AG04450 (cell line): ENCODE measurements at regions not wholly inside any gene's neighbourhood (a gene's known extent, or its start where the extent isn't known, plus 50 kb on each side); places are given as distances from the start of the nearest gene placed in this dataset.

Experiments
- CTCF ChIA-PET: fragments of 300-600, 350-600 bp; formaldehyde crosslinking; extraction: SDS; loops from one replicate; lab custom pipeline; 2022; ENCODE audit warnings: antibody characterized with exemption, inconsistent platforms; lab: Charles Lee
- POLR2A ChIA-PET: fragments of 350-600 bp; formaldehyde crosslinking; extraction: SDS; loops from one replicate; lab custom pipeline; 2021; ENCODE audit warnings: antibody characterized with exemption, inconsistent platforms; lab: Yijun Ruan, JAX
- DNase-seq: peaks from one replicate; pipeline ENCODE4 v3.0.0-alpha.2; 2011; ENCODE audit warnings: low read depth, low spot score
- H3K27ac ChIP-seq: one replicate; pipeline ENCODE4 v1.5.1; 2012; ENCODE audit warnings: low read depth, low read length, control low read depth
- H3K27me3 ChIP-seq: one replicate; pipeline ENCODE4 v1.6.0; 2012; ENCODE audit warnings: low read length; ENCODE audit not compliant: control insufficient read depth, insufficient read depth
- H3K4me3 ChIP-seq: 2 replicates; pipeline ENCODE4 v1.5.1; 2011; ENCODE audit warnings: mild to moderate bottlenecking, low read depth, low read length, control low read depth
- H3K9me3 ChIP-seq: 2 replicates; pipeline ENCODE4 v1.5.1; 2012; ENCODE audit warnings: low read length; ENCODE audit not compliant: control insufficient read depth, insufficient read depth
- CTCF ChIP-seq: IDR thresholded peaks from 2 replicates; pipeline ENCODE4 v1.5.1; 2011; ENCODE audit warnings: low read depth, low read length, control low read depth, inconsistent platforms

- Histone ChIP-seq H3K27ac (no peak overlapping the region), H3K27me3 (no peaks in the 10 kb centered on the region), H3K9me3 (no peaks in the 10 kb centered on the region), H3K4me3 (no peak overlapping the region)
- POLR2A ChIA-PET: no interaction called here
- TF ChIP-seq CTCF: no peak
- CTCF ChIA-PET: no interaction called here
- no peak for DNase-seq
These were observed 765.4 kb downstream of the SORCS3 start for GRCh38 chr10:105406488-105406887.

- POLR2A ChIA-PET: no interaction called here
- DNase-seq: no peak
These were observed 757.1 kb downstream of the SORCS3 start for GRCh38 chr10:105398202-105398601.

GRCh38 chr10:105391670-105392351 lies 750.7 kb downstream of the SORCS3 start:
- CTCF ChIA-PET: no interaction called here
- no peak for TF ChIP-seq CTCF

More at GRCh38 chr10:105398202-105398601, 757.1 kb downstream of the SORCS3 start:
- Histone ChIP-seq H3K9me3 (peaks cover 3% of the 10 kb centered on the region; the same call in 1 of the 2 replicates), H3K27ac (no peak overlapping the region), H3K4me3 (no peak overlapping the region), H3K27me3 (no peaks in the 10 kb centered on the region)
- CTCF ChIA-PET: no interaction called here
- no peak for TF ChIP-seq CTCF

GRCh38 chr10:105387971-105388370 lies 746.9 kb downstream of the SORCS3 start:
- H3K27ac ChIP-seq: no peak overlapping the region
- DNase-seq: no peak
- no peak overlapping the region for H3K4me3 ChIP-seq
- peaks cover 11% of the 10 kb centered on the region for H3K9me3 ChIP-seq
- ChIA-PET POLR2A (no interaction called here), CTCF (no interaction called here)
- no peak for TF ChIP-seq CTCF
- H3K27me3 ChIP-seq: no peaks in the 10 kb centered on the region

More at GRCh38 chr10:105391670-105392351, 750.7 kb downstream of the SORCS3 start:
- no peak for DNase-seq
- H3K27me3 ChIP-seq: no peaks in the 10 kb centered on the region
- no peak overlapping the region for H3K27ac ChIP-seq
- H3K4me3 ChIP-seq: no peak overlapping the region
- POLR2A ChIA-PET: no interaction called here
- peaks cover 7% of the 10 kb centered on the region for H3K9me3 ChIP-seq

GRCh38 chr10:105383978-105384377 lies 742.9 kb downstream of the SORCS3 start:
- ChIA-PET CTCF (no interaction called here), POLR2A (no interaction called here)
- H3K27ac ChIP-seq: no peak overlapping the region
- H3K4me3 ChIP-seq: no peak overlapping the region
- H3K27me3 ChIP-seq: no peaks in the 10 kb centered on the region
- peaks cover 9% of the 10 kb centered on the region; the same call in 1 of the 2 replicates for H3K9me3 ChIP-seq
- no peak for DNase-seq
- TF ChIP-seq CTCF: no peak
